ENCODE measurements at regions not wholly inside any gene's neighbourhood (a gene's known extent, or its start where the extent isn't known, plus 50 kb on each side); places are given as distances from the start of the nearest gene placed in this dataset.
"Not testable (repeated sequence)": the region's sequence is repeated elsewhere in the genome, so short reads cannot be mapped to it uniquely, and the experiment has no call there.

DNA sequence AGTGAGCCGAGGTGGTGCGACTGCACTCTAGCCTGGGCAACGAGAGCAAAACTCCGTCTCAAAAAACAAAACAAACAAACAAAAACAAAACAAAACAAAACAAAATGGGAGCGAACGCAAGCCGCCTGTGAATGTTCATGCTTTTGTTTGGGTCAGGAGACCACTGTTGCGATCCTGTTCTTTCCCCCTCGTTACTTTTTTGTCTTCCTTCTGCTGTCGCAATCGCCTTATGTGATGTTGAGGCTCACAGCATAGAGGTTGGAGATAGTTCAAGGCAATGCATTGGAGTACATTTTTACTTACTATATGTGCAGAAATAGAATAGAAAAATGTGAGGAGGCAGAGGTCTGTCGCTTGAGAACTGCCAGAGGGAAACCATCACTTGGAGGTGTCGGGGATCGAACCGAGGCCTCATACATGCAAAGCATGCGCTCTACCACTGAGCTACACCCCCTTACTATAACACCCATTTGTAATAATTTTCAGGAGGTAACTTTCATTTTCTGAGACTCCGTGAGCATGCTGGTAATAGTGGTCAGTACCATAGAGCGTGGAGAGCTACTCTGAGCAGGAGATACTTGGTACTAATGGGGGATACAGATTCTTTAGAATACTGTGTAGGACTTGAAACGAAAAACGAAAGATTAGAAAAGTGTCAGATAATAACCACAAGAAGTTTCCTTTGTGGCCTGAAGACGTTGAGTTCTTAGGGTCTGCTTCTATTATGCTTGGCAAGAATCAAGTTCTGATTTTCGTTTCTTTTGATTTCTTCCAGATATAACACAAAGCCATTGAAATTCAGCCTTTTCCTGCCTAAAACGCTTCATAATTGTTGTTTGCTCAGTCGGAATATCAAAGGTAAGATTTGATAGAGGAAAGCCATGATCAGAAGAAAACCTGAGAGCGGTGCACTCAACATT is 121.1 kb downstream of the TRIM27 start:
- DNase-seq (ENCODE audit: low read depth): no peak

DNA sequence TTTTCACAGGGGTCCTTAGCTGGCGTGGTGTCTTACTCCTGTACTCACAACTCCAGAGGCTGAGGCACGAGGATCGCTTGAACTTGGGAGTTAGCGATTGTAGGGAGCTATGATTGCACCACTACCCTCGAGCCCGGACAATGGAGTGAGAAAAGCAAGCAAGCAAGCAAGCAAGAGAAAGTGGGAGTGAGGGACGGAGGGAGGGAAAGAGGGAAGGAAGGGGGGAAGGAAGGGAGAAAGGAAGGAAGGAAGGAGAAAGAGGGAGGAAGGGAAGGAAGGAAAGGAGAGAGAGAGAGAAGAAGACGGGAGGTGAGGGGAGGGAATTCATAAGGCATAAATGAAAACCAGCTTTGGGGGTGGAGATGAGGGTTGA is 120.5 kb downstream of the TRIM27 start:
- no peak for DNase-seq (ENCODE audit: low read depth)

DNA sequence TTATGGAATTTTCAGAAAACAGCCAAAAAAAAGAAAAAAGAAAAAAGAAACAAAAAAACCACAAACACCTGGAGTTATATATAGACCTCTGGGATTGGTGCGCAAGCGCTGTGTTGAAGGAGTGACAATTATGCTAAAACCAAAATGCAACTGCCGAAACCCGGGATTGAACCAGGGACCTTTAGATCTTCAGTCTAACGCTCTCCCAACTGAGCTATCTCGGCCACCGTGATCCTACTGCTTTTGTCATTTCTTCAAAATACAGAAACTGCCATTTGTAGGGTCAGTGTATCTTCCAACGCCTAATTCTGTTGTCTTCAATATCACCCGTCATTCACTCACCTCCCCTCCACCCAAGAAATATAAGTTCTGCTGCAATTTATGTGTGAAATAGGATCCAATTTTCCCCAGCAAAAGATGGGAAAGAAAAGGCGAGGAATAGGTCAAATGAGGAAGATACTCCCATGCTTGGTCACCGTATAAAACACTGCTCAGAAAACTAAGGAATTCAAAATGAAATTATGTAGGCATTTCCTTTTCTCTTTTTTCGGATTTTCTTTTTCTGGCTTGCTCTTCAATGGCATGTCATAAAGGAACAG is 116.0 kb downstream of the TRIM27 start:
- DNase-seq (ENCODE audit: low read depth): no peak

DNA sequence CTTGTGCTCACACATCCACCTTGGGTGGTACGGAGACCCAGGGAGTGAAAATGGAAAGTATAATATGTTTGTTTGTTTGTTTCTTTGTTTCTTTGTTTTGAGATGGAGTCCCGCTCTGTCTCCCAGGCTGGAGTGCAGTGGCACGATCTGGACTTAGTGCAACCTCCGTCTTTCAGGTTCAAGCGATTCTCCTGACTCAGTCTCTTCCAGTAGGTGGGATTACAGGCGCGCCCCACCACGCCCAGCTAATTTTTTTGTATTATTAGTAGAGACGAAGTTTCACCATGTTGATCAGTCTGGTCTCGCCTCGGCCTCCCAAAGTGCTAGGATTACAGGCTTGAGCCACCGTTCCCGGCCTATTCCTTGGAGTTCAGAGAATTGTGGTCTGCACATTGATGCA is 115.4 kb downstream of the TRIM27 start:
- no peak for DNase-seq (ENCODE audit: low read depth)

DNA sequence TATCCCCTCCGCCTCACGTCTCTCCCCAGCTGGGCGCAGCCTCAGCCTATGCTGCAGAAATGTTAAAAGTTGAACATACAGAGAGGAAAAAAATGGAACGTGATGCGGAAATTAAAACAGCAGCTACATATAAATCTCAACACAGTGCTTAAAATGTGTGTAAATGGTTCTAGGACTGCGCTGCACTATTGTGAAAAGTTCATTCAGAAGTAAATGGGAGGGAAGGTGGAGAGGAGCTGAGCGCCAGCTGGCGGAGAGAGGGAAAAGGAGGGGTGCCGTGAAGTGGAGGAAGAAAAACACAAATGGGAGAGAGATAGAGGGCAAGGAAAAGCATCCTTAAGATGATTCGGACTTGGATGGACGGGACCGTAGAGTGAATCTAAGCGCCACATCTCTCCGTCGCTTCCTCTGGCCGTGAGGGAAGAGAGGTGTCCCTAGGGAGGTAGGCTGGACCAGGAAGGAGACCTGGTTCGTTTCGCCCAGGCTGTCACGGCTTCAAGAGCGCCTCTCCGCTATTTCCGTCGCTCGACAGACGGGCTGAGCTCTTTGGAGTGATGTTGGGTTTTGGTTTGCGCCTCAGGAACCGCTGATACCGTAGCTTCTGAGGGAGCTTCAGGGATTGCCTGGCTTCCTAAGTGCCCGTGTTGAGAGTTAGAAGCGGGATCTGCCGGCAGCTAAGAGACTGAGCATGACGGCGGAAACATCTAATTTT is 113.7 kb downstream of the TRIM27 start:
- no peak for DNase-seq (ENCODE audit: low read depth)

DNA sequence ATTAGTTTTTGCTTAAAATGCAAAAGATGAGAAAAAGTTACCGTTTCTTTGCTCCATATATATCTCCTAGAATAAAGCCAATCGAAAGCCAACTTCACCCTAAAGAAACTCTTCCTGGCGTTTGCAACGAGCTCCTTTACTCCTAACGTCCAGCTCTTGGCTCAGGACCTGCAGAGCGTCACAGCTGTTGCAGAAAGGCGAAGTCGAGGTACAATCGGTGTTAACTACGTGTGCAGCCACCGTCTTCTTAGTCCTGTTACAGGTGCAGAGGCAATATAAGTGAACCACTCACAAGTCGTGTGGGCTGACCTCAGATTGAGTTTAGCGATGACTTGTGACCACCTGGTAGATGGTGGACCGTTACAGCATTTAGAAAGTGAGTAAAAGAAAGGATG is 113.1 kb downstream of the TRIM27 start:
- no peak for DNase-seq (ENCODE audit: low read depth)

DNA sequence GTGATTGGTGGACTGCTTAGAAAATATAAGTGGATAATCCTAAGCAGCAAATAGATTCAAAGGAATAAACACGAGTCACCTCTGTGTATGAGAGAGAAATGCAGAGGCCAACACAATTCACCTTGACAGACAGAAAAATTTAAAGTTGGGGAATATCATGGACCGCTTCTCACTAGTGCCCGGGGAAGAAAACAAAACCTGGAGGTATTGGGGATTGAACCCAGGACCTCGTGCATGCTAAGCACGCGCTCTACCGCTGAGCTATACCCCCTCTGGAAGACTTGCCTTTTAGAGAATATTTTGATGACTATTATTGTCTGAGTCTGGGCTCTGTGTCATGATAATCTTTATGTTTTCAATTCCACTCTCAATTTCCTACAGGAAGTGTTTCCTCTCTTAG is 111.9 kb downstream of the TRIM27 start:
- no peak for DNase-seq (ENCODE audit: low read depth)

DNA sequence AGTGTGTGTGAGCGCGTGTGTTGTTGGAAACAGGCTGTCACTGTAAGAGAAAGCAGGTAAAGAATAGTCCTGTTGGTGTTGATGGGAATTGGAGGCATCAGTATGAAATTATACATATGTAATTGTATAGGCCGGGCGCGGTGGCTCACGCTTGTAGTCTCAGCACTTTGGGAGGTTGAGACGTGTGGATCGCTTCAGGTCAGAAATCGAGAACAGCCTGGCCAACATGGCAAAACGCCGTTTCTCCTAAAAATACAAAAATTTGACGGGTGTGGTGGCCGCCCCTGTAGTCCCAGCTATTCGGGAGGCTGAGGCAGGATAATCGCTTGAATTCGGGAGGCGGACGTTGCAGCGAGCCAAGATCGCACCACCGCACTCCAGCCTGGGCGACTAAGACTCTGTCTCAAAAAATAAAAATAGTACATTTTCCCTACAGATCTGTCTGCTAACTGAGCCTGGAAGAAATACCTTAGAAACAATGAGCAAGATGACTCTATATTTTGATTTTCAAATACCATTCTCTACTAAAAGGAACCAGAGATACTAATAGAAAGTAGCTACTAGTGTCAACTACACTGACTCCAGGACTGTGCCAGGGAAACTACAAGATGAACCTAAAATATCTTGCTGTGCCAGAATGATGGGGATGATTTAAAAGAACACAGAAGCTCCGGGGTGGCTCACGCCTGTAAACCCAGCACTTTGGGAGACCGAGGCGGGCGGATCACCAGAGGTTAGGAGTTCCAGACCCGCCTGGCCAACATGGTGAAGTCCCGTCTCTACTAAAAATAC is 110.8 kb downstream of the TRIM27 start:
- no peak for DNase-seq (ENCODE audit: low read depth)

DNA sequence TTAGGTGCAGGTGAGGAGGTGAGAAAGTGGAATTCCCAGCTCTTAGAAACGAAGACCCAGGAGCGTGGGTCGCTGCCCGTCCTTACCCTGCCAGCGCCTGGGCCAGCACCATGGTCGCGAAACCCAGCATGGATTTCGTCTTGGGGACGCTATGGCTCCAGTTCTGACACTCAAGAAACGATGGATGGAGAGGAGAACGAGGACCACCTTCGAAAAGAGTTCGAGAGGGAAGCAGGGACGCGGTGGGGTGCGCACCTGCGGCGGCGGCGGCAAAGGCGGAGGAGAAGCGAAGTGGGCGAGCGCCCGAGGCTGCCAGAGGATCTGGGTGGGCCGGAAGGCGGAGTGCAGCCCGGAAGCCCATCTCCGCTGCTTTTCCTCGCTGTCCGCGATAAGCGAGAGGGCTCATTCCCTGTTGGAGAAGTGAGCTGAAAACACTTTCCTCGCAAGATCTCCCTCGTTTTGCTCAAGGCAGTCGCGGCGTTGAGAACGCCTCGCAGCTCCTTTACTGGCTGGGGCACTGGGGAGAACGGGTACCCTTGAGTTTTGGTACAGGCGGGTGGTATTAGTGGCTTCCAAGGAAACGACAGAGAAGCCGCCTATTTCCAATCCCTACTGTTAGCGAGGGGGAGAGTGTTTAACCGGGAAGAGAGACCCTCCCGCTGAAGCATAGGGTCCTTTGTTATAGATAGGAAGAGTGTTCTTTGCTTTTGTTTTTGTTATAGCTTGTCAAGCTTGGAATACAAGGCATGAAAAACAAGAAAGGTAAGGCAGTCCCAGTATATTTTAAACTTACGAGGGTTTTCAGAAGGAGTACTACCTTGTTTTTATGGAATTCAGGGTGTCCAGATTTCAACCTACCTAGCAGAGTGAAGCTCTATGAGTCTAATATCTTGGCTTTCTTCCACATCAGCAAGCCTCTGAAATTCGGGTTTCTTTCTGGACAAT is 109.5 kb downstream of the TRIM27 start:
- DNase-seq (ENCODE audit: low read depth): no peak

DNA sequence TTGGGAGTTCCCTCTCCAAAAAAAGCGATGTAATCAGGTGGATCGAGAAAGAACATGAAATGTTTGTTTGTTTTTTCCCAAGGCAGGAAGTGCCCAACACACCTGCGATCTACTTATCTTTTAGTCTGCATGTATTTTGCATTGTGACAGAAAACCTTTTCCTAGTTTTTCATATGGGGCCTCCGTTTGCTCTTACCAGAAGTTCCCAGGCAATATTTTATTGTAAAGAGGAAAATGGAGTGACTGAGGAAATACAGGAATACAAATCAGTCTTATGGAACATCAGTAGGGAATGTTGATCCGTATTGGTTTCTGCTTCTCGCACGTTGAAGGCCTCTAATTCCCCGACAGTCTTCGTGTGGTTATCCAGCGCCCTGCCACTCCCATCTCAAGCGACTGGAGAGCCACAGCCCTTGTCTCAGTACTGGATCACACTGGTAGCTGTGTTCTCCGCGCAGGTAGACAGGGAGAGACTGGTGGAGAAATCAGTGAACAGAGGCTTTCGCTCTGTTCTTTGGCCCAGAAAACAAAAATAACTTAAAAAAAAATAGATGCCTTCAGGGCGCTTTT is 107.4 kb downstream of the TRIM27 start:
- DNase-seq (ENCODE audit: low read depth): no peak

DNA sequence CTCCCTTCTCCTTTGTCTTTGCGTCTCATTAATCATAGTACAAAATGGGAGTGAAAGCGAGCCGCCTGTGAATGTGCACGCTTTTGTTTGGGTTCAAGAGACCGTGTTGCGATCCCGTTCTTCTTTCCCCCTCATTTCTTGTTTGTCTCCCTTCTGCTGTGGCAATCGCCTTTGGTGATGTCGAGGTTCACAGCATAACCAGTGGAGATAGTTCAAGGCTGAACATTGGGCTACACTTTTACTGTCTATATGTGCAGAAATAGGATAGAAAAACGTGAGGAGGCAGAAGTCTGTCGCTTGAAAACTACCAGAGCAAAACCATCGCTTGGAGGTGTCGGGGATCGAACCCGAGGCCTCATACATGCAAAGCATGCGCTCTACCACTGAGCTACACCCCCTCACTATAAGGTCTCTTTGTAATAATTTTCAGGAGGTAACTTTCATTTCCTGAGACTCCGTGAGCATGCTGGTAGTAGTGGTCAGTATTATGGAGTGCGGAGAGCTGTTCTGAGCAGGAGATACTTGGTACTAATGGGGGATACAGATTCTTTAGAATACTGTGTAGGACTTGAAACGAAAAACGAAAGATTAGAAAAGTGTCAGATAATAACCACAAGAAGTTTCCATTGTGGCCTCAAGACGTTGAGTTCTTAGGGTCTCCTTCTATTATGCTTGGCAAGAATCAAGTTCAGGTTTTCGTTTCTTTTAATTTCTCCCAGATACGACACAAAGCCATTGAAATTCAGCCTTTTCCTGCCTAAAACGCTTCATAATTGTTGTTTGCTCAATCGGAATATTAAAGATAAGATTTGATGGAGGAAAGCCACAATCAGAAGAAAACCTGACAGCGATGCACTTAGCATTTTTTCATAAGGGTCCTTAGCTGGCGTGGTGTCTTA is 106.6 kb downstream of the TRIM27 start:
- DNase-seq (ENCODE audit: low read depth): no peak

DNA sequence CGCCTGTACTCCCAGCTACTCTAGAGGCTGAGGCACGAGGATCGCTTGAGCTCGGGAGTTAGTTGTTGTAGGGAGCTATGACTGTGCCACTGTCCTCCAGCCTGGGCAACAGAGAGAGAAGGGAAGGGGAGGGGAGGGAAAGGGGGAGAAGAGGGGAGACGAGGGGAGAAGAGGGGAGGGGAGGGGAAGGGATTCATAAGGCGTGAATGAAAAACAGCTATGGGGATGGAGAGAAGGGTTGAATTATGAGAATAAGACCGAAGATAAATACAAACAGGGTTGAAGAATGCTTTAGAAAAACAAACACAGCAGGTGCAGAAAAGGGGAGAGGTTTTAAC is 106.0 kb downstream of the TRIM27 start:
- DNase-seq (ENCODE audit: low read depth): no peak

DNA sequence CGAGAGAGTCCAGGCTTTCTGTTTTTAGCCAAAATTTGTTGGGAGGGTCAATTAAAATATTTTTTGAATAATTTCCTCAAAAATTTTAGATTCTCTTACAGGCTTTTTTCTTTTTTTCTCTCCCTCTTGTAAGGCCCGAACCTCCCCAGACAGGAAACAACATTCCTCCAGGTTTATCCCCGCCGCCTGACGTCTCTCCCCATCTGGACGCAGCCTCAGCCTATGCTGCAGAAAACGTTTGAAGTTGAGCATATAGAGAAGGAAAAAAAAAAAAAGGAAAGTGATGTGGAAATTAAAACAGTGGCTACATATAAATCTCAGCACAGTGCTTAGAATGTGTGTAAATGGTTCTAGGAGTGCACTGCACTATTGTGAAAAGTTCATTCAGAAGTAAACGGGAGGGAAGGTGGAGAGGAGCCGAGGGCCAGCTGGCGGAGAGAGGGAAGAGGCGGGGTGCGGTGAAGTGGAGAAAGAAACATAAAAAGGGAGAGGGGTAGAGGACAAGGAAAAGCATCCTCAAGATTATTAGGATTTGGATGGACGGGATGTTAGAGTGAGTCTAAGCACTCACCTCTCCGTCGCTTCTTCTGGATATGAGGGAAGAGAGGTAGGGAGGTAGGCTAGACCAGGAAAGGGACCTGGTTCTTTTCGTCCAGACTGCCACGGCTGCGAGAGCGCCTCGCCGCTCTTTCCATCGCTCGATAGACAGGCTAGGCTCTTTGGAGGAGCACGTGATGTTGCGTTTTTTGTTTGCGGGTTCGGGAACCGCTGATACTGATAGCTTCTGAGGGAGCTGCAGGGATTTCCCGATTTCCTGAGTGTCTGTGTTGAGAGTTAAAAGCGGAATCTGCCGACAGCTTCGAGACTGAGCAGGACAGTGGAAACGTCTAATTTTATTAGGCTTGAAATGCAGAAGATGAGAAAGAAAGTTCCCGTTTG is 98.7 kb downstream of the TRIM27 start:
- no peak for DNase-seq (ENCODE audit: low read depth)

DNA sequence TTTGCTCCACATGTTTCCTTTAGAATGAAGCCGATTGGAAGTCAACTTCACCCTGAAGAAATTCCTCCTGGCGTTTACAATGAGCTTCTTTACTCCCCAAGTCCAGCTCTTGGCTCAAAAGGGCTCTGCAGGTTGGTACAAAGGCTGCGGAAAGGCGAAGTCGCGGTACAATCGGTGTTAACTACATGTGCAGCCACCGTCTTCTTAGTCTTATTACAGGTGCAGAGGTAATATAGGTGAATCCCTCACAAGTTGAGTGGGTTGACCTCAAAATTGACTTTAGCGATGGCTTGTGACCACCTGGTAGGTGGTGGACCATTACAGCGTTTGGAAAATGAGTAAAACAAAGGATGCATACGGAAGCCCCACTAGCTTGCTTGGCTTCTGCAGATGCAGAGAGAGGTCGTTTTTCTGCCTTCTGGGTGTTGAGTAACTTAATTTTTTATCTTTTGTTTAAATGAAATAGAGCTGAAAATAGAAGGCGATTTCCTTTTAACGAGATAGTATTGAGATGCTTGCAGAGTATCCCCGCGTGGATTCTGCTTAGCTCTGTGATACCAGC is 98.0 kb downstream of the TRIM27 start:
- DNase-seq (ENCODE audit: low read depth): no peak

DNA sequence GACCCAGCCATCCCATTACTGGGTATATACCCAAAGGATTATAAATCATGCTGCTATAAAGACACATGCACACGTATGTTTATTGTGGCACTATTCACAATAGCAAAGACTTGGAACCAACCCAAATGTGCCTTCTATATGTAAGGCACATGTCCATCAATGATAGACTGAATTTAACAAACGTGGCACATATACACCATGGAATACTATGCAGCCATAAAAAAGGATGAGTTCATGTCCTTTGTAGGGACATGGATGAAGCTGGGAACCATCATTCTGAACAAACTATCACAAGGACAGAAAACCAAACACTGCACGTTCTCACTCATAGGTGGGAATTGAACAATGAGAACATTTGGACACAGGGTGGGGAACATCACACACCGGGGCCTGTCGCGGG is 92.1 kb downstream of the TRIM27 start:
- DNase-seq (ENCODE audit: low read depth): not testable (repeated sequence)

DNA sequence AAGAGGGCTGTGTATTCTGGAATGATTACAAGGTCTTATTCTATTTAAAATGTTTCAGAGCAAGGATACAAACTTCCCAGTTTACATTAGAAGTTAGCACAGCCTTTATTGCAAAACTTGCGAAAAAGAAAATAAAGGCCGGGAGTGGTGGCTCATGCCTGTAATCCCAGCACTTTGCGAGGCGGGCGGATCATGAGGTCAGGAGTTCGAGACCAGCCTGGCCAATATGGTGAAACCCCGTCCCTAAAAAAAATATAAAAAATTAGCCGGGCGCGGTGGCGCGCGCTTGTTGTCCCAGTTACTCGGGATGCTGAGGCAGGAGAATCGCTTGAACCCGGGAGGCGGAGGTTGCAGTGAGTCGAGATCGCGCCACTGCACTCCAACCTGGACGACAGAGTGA is 87.1 kb downstream of the TRIM27 start:
- not testable (repeated sequence) for DNase-seq (ENCODE audit: low read depth)

DNA sequence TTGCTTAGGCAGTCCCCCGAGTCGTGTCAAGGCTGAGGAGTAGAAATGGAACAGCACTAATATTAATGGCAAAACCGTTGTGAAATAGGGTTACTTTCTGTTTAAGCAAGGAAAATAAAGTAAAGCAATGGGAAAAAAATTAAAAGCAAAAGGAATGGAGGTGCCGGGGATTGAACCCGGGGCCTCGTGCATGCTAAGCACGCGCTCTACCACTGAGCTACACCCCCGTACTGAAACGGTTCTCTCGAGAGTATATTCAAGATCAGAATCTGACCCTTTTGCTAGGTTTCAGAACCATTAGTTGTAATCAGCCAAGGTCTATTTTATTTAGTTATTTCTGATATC is 85.5 kb downstream of the TRIM27 start:
- DNase-seq (ENCODE audit: low read depth): peak; percentile 28

DNA sequence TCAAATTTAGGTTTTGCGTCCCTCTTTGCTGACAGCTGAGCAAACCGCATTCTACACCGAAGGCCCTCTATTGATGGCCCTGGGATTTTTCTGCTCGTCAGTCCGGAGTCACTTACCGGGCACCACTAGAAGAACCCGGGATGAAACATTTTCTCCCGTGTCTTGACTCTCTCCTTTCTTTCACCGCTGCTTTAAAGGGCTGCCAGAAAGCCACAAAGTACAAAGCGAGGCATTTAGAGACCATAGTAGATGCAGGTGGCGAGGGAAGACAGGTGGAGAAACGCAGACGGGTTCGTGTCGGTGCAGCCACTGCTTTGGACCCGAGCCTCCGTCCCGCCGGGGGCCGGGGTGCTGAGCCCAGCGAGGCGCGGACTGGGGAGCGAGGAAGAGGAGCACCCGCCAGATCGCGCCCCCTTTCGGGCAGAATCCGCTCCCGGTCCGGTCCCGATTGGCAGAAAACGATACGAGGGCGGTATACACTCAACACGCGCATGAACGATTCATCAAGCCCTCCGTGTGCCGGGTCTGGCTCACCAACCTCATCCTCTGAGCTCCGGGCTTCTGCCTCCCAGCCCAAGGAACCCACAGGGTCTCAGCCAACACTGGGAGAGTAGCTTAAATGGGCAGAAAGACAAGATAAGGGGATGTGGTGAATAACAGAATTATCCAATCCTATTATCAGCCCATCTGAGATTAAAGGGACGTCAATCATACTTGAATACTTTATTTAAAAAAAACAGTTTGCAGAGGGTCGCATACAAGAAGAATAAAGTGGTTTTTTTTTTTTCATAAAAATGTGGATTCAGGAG is 84.9 kb downstream of the TRIM27 start:
- peak; percentile 43 for DNase-seq (ENCODE audit: low read depth)
